Fibroblast of mammary gland (primary cell): ENCODE measurements at regions not wholly inside any gene's neighbourhood (a gene's known extent, or its start where the extent isn't known, plus 50 kb on each side); places are given as distances from the start of the nearest gene placed in this dataset.

Source experiments
- DNase-seq: peaks from one replicate; pipeline ENCODE4 v3.0.0-alpha.2; 2010; ENCODE audit warnings: low read depth
- H3K4me3 ChIP-seq: 2 replicates; pipeline ENCODE4 v1.5.1; 2011; ENCODE audit warnings: low read depth, mild to moderate bottlenecking, low read length, moderate library complexity; ENCODE audit not compliant: control insufficient read depth
- TF ChIP-seq, protein P1 (sequence below): conservative IDR thresholded peaks from 2 replicates; pipeline ENCODE4 v1.5.1; 2011; ENCODE audit warnings: low read depth, low read length, inconsistent platforms; ENCODE audit not compliant: control insufficient read depth, insufficient read depth

DNA sequence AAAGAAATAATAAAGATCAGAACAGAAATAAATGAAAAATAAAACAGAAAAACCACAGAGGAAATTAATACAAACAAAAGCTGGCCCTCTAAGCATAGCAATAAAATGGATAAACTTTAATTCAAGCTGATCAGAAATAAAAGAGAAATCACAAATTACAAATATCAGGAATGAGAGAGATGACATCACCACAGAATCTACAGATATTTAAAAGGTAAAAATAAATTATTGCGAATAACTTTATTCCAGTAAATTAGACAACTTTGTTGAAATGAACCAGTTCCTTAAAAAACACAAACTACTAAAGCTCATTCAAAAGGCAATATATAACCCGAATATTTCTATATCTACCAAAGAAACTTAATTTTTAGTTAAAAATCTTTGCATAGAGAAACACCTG is 131.7 kb downstream of the PPP1R3A start:
- TF ChIP-seq, protein P1, sequence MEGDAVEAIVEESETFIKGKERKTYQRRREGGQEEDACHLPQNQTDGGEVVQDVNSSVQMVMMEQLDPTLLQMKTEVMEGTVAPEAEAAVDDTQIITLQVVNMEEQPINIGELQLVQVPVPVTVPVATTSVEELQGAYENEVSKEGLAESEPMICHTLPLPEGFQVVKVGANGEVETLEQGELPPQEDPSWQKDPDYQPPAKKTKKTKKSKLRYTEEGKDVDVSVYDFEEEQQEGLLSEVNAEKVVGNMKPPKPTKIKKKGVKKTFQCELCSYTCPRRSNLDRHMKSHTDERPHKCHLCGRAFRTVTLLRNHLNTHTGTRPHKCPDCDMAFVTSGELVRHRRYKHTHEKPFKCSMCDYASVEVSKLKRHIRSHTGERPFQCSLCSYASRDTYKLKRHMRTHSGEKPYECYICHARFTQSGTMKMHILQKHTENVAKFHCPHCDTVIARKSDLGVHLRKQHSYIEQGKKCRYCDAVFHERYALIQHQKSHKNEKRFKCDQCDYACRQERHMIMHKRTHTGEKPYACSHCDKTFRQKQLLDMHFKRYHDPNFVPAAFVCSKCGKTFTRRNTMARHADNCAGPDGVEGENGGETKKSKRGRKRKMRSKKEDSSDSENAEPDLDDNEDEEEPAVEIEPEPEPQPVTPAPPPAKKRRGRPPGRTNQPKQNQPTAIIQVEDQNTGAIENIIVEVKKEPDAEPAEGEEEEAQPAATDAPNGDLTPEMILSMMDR: no peak
- no peak overlapping the region for H3K4me3 ChIP-seq
- DNase-seq: no peak

DNA sequence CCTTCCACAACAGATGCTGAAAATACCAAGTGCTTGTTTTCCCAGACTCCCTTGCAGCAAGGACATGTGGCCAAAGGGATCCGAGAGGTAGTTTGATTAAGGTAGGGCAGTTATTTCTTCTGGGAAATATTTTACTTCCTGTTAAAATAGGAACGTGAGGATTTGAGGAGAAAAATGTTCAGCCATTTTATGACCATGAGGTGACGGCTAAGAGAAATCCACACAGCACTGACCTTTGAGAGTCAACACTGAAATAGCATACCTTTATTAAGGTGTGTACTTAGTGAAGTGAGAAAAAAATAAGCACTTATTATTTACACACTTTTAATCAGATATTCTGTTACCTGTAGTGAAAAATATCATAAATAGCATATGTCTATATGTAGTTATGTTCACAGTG is 133.9 kb downstream of the PPP1R3A start:
- H3K4me3 ChIP-seq: no peak overlapping the region
- TF ChIP-seq, protein P1: no peak
- no peak for DNase-seq

DNA sequence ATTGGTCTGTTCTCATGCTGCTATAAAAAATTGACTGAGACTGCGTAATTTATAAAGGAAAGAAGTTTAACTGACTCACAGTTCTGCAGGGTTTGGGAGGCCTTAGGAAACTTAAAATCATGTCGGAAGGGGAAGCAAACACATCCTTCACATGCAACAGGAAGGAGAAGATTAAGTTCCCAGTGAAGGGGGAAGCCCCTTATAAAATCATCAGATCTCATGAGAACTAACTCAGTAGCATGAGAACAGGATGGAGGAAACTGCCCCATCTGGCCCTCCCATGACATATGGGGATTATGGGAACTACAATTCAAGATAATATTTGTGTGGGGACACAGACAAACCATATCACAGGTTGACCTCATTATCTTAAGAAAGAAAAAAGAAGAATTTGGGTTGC is 134.5 kb downstream of the PPP1R3A start:
- TF ChIP-seq, protein P1: no peak
- H3K4me3 ChIP-seq: no peak overlapping the region
- DNase-seq: no peak

DNA sequence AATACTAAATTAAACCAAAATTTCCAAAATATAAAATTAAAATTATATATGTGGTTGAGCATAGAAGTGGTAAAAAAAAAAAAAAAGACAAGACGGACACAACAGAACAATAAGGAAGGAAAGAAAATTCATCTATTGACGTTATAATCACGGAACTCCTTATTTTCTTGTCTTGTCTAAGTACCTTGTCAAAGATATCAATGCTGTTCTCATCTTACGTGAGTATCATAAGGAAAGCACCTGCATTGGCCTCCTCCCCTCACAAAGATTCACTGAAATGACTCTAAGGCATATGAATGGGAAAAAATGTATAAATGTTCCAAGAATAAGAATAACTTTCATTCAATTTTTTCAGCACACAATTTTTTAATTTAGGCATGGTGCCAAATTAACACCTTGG is 135.4 kb downstream of the PPP1R3A start:
- no peak for DNase-seq
- H3K4me3 ChIP-seq: no peak overlapping the region
- TF ChIP-seq, protein P1: no peak

DNA sequence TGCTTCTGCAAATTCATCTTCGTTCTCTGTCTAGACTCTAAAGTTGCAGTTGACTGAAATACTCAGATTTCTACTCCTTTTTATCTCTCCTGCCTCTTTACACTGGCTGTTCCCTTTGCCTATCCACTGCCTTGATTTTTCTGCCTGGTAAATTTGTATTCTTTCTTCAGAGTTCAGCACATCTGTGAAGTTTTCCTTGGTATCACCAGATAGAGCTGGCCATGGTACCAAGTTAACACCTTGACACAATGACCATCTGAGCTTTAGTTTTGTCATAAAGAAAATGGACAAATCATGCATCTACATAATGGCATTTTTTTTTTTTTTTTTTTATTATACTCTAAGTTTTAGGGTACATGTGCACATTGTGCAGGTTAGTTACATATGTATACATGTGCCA is 143.0 kb downstream of the PPP1R3A start:
- no peak for DNase-seq
- TF ChIP-seq, protein P1: no peak
- no peak overlapping the region for H3K4me3 ChIP-seq

DNA sequence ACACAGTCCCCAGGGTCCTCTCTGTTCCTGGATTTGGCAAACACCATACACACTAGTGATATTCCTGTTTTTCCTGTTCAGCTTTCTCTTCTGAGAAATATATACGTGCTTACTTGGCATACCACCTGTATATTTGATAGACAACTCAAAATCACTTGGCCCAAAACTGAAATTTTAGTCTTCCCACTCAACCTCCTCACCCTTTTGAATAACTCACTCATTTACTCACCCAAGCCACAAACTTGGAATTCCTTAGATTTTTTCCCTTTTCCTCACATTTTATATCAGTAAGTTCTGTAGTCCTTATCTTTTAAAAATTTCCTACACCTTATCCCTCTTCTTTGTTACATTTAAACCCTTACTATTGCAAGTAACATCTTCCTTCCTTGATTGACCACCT is 143.4 kb downstream of the PPP1R3A start:
- TF ChIP-seq, protein P1: no peak
- no peak overlapping the region for H3K4me3 ChIP-seq
- DNase-seq: no peak

DNA sequence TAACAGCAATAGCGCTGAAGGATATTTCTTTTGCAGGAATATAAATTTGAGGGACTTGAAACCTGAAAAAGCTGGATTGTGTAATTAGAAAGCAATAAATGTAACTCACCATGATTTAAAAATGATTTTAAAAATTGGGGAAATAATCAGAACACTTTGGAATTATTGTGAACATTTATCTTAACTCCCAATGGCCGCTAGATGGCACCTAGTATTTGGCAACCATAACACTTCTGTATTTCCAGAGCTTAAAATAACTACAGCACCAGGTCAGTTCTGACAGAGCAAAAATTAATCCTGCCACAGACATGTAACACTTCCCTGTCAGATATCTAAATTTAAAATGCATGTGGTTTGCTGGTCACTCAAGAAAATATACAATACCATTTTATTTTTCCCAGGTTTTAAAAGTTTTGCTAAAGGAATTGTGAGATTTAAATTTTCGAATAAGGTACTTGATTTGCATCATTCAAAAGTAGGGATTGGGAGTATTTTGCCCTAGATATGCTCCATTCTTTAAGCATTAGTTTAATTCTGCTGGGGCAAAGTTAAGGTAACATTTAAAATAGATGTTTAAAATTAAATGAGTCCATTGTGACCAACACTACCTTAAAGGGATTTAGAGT is 144.5 kb downstream of the PPP1R3A start:
- no peak overlapping the region for H3K4me3 ChIP-seq
- TF ChIP-seq, protein P1: peak; percentile 64
- DNase-seq: peak; percentile 51
